Thoracic aorta (tissue), 2 donors: ENCODE measurements at regions not wholly inside any gene's neighbourhood (a gene's known extent, or its start where the extent isn't known, plus 50 kb on each side); places are given as distances from the start of the nearest gene placed in this dataset.

ENCODE experiments used
- ATAC-seq: fragments of 150-250 bp; one replicate; pipeline ENCODE4 v1.8.0; 2017; ENCODE audit warnings: low read depth; ENCODE audit not compliant: insufficient number of reproducible peaks, low FRiP score
- DNase-seq: peaks from one replicate; pipeline ENCODE4 v3.0.0-alpha.2; 2020; ENCODE audit warnings: low spot score
- H3K27ac ChIP-seq, 2 donors: fragments of 200-600 bp; sonication (generic); 1 replicate in 1 of 2; 2 replicates in 1 of 2; pipeline ENCODE4 v1.5.1; 2016; ENCODE audit warnings: mild to moderate bottlenecking in 2 of 2, moderate library complexity in 2 of 2
- H3K27me3 ChIP-seq: fragments of 200-600 bp; sonication (generic); replicated peaks from 2 replicates; pipeline ENCODE4 v1.6.0; 2016; ENCODE audit warnings: mild to moderate bottlenecking; ENCODE audit not compliant: insufficient read depth
- H3K36me3 ChIP-seq: fragments of 200-600 bp; sonication (generic); one replicate; pipeline ENCODE4 v1.5.1; 2016
- H3K4me1 ChIP-seq, 2 donors: fragments of 200-600 bp; sonication (generic); 1 replicate in 1 of 2; 2 replicates in 1 of 2; pipeline versions ENCODE4 v1.5.1 to v1.6.0; 2016; ENCODE audit warnings: low read depth in 2 of 2, mild to moderate bottlenecking in 1 of 2; ENCODE audit not compliant: control insufficient read depth in 1 of 2
- H3K4me3 ChIP-seq: fragments of 200-600 bp; sonication (generic); 2 replicates; pipeline ENCODE4 v1.5.1; 2016; ENCODE audit warnings: mild to moderate bottlenecking
- H3K9me3 ChIP-seq: fragments of 200-600 bp; sonication (generic); 2 replicates; pipeline ENCODE4 v1.5.1; 2016
- CTCF ChIP-seq: fragments of 200-600 bp; sonication (generic); IDR thresholded peaks from one replicate; pipeline ENCODE4 v1.5.1; 2019; ENCODE audit warnings: antibody characterized with exemption

DNA sequence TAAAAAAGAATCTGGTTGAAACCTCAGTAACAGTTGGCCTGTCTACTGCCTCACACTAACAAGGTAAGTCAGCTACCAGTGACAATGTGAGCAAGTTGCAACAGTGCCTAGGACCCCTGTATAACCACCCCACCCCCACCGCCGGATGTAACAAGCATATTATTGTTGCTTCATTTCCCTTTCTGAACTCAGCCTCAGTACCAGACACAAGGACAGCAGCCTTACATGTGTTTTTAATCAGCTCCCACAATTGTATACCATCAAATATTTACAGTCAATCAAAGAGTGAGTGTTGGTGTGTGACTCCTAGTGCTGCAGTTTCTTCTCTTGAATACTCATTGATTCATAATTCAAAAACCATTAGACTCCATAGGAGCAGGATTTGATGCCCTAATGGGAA is 96.4 kb downstream of the PYDC2 start:
- Histone ChIP-seq H3K4me1 (no peaks in the 10 kb centered on the region), H3K36me3 (no peaks in the 10 kb centered on the region), H3K27ac (no peak overlapping the region), H3K27me3 (no peaks in the 10 kb centered on the region), H3K4me3 (no peak overlapping the region), H3K9me3 (no peaks in the 10 kb centered on the region)
- no peak for TF ChIP-seq CTCF
- ATAC-seq (no peak), DNase-seq (no peak)

DNA sequence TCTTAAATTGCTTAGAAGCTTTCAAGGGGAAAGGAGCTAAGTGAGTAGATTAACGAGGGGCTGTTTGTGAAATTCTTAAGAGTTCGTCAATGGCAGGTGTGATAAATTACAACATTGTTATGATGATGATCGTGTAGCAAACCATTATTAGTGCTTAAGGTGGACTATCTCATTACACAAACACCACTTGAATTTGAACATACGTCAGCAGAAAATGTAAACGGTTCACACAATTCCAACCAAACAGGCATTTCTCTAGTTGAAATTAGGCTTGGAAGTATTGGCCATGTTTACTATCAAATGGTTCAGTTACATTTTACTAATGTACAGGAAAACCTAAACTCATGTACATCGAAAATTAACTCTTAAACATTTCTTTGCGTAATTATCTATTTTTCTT is 102.8 kb downstream of the PYDC2 start:
- DNase-seq (no peak), ATAC-seq (no peak)
- Histone ChIP-seq H3K9me3 (no peaks in the 10 kb centered on the region), H3K27me3 (no peaks in the 10 kb centered on the region), H3K4me3 (no peak overlapping the region), H3K27ac (no peak overlapping the region), H3K4me1 (no peaks in the 10 kb centered on the region), H3K36me3 (no peaks in the 10 kb centered on the region)
- TF ChIP-seq CTCF = no peak

DNA sequence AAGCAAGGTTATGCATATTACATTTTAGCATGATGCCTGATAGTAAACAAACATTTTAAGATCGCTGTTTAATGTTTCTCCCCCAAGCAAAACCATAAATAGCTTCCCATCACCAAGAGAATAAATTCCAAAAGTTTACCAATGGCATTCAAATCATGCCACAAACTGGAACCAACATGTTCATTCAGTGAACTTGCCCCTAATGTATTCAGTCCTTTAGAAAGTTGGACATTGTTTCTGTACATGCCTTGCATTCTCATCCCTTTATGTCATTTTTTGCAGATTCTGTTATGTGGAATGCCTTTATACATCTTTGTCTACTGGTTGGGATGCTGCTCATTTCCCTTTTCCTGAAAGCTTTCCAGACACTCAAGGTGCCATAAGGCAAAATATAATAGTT is 105.5 kb downstream of the PYDC2 start:
- no peaks in the 10 kb centered on the region for H3K27me3 ChIP-seq
- DNase-seq (no peak), ATAC-seq (no peak)
- H3K36me3 ChIP-seq = no peaks in the 10 kb centered on the region
- no peaks in the 10 kb centered on the region for H3K4me1 ChIP-seq
- no peak for TF ChIP-seq CTCF
- H3K4me3 ChIP-seq = no peak overlapping the region
- no peaks in the 10 kb centered on the region for H3K9me3 ChIP-seq
- no peak overlapping the region for H3K27ac ChIP-seq

DNA sequence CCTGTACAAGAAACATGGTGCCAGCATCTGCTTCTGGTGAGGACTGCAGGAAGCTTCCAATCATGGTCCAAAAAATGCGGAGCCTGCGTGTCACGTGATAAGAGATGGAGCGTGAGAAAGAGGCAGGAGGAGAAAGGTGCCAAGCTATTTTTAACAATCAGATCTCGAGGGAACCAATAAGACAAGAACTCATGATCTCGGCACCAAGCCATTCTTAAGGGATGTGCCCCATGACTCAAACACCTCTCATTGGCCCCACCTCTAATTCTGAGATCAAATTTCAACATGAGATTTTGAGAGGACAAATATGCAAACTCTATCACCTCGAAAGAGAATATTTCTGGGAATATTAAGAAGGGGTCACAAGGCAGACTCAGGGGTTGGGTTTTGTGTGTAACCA is 107.2 kb downstream of the PYDC2 start:
- Histone ChIP-seq H3K4me1 (no peaks in the 10 kb centered on the region), H3K36me3 (no peaks in the 10 kb centered on the region), H3K9me3 (no peaks in the 10 kb centered on the region), H3K4me3 (no peak overlapping the region), H3K27ac (no peak overlapping the region), H3K27me3 (no peaks in the 10 kb centered on the region)
- DNase-seq (no peak), ATAC-seq (no peak)
- TF ChIP-seq CTCF = no peak

- Histone ChIP-seq H3K36me3 (no peaks in the 10 kb centered on the region), H3K27me3 (no peaks in the 10 kb centered on the region), H3K4me3 (no peak overlapping the region), H3K9me3 (no peaks in the 10 kb centered on the region), H3K4me1 (no peaks in the 10 kb centered on the region), H3K27ac (no peak overlapping the region)
- TF ChIP-seq CTCF = no peak
- ATAC-seq (no peak), DNase-seq (no peak)
These were observed 131.1 kb downstream of the PYDC2 start for GRCh38 chr3:191592105-191592504.
